OCI-LY1 (cell line): ENCODE measurements at regions not wholly inside any gene's neighbourhood (a gene's known extent, or its start where the extent isn't known, plus 50 kb on each side); places are given as distances from the start of the nearest gene placed in this dataset.

Experiments
- CTCF ChIP-seq: fragments of 200-600 bp; sonication (generic), shearing (Covaris generic); IDR thresholded peaks from 2 replicates; pipeline ENCODE4 v1.5.1; 2017; ENCODE audit warnings: mild to moderate bottlenecking, antibody characterized with exemption, low read length, moderate library complexity, mixed read lengths
- EZH2 ChIP-seq: fragments of 200-600 bp; sonication (generic), shearing (Covaris generic); IDR thresholded peaks from 2 replicates; pipeline ENCODE4 v1.8.0; 2017; ENCODE audit warnings: borderline replicate concordance, mixed run types, mild to moderate bottlenecking, antibody characterized with exemption, low read length, moderate library complexity, mixed read lengths

- TF ChIP-seq CTCF: no peak
- no peak for TF ChIP-seq EZH2
Observed at GRCh38 chr4:180966312-180966711, 1276.9 kb upstream of the TENM3 start.
